GM12891 (cell line): ENCODE measurements at regions not wholly inside any gene's neighbourhood (a gene's known extent, or its start where the extent isn't known, plus 50 kb on each side); places are given as distances from the start of the nearest gene placed in this dataset.

Experiments used
- PAX5 ChIP-seq: IDR thresholded peaks from 2 replicates; pipeline ENCODE4 v1.6.1; 2011; ENCODE audit warnings: low read length, moderate library complexity, mild to moderate bottlenecking; ENCODE audit not compliant: insufficient read depth, severe bottlenecking
- POLR2A ChIP-seq: IDR thresholded peaks from 2 replicates; pipeline ENCODE4 v1.6.1; 2011; ENCODE audit warnings: low read depth, low read length, control low read depth
- POLR2AphosphoS5 ChIP-seq: IDR thresholded peaks from 2 replicates; pipeline ENCODE4 v1.6.1; 2011; ENCODE audit warnings: low read depth, low read length, control low read depth
- POU2F2 ChIP-seq: IDR thresholded peaks from 2 replicates; pipeline ENCODE4 v1.6.1; 2011; ENCODE audit warnings: low read depth, mild to moderate bottlenecking, control low read depth, low read length, moderate library complexity
- SPI1 ChIP-seq: IDR thresholded peaks from 2 replicates; pipeline ENCODE4 v1.6.1; 2011; ENCODE audit warnings: low read depth, low read length, control low read depth
- TAF1 ChIP-seq: IDR thresholded peaks from 2 replicates; pipeline ENCODE4 v1.6.1; 2011; ENCODE audit warnings: low read depth, low read length, control low read depth

DNA sequence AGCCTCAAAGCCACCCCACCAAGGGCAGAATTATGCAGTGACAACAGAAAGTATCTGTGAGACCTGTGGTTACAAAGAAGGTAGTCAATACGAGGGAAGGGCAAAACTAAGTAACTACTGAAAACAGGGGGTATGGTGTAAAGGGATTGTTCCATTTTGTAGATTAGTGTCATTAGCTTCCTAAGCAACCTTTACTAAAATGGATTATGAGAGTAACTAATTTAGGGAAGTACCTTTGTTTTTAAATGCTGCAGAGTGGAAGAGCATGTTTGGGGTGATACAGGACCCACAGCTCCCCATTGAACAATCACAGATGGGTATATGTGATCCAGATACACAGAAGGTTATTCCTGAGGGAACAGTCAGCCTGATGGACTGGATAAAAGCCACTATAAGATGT, 51.3 kb upstream of the TAC1 start:
- TF ChIP-seq POLR2A, result no peak
- no peak for TF ChIP-seq TAF1
- no peak for TF ChIP-seq POLR2AphosphoS5
- TF ChIP-seq SPI1, result no peak
- no peak for TF ChIP-seq POU2F2
- TF ChIP-seq PAX5, result no peak
